ENCODE measurements at regions not wholly inside any gene's neighbourhood (a gene's known extent, or its start where the extent isn't known, plus 50 kb on each side); places are given as distances from the start of the nearest gene placed in this dataset.
"Not testable (repeated sequence)": the region's sequence is repeated elsewhere in the genome, so short reads cannot be mapped to it uniquely, and the experiment has no call there.

GRCh38 chr5:126004636-126005035 lies 418.6 kb upstream of the GRAMD2B start:
- H3K4me3 ChIP-seq: no peak overlapping the region
- intact Hi-C loops (cut with DNase I; ENCODE audit: low total_unique reads): no loop called here

GRCh38 chr5:126007841-126008240 lies 415.4 kb upstream of the GRAMD2B start:
- no peak for DNase-seq
- H3K4me3 ChIP-seq: no peak overlapping the region
- no peaks in the 10 kb centered on the region for H3K36me3 ChIP-seq
- intact Hi-C loops (cut with DNase I; ENCODE audit: low total_unique reads): no loop called here
- no peak for TF ChIP-seq CTCF (IDR thresholded peaks at IDR 0.05)
- no peak for TF ChIP-seq POLR2A (IDR thresholded peaks at IDR 0.05)
- no peak overlapping the region for H3K27ac ChIP-seq
- H3K9me3 ChIP-seq: no peaks in the 10 kb centered on the region
- H3K27me3 ChIP-seq: no peaks in the 10 kb centered on the region
- peaks cover 0 to 13% of the 10 kb centered on the region in 2 donors for H3K4me1 ChIP-seq

More at GRCh38 chr5:126004636-126005035, 418.6 kb upstream of the GRAMD2B start:
- TF ChIP-seq CTCF (IDR thresholded peaks at IDR 0.05) (no peak), POLR2A (IDR thresholded peaks at IDR 0.05) (no peak)
- Histone ChIP-seq H3K9me3 (no peaks in the 10 kb centered on the region), H3K27ac (no peak overlapping the region), H3K27me3 (no peaks in the 10 kb centered on the region), H3K36me3 (peaks cover 0 to 2% of the 10 kb centered on the region in 2 donors), H3K4me1 (peaks cover 0 to 16% of the 10 kb centered on the region in 2 donors)
- no peak for DNase-seq

- no peak overlapping the region for H3K4me3 ChIP-seq
- H3K4me1 ChIP-seq: no peaks in the 10 kb centered on the region
- no peaks in the 10 kb centered on the region for H3K36me3 ChIP-seq
- H3K27ac ChIP-seq: no peak overlapping the region
- no peaks in the 10 kb centered on the region for H3K9me3 ChIP-seq
- no peak for TF ChIP-seq POLR2A (IDR thresholded peaks at IDR 0.05)
- no peak for TF ChIP-seq CTCF (IDR thresholded peaks at IDR 0.05)
- H3K27me3 ChIP-seq: no peaks in the 10 kb centered on the region
- intact Hi-C loops (cut with DNase I; ENCODE audit: low total_unique reads): no loop called here
- no peak for DNase-seq
Observed at GRCh38 chr5:126009566-126009965, 413.6 kb upstream of the GRAMD2B start.

- H3K27me3 ChIP-seq; DNase-seq; H3K4me1 ChIP-seq; H3K36me3 ChIP-seq; intact Hi-C loops (cut with DNase I; ENCODE audit: low total_unique reads); H3K9me3 ChIP-seq; H3K4me3 ChIP-seq; H3K27ac ChIP-seq: not testable (repeated sequence)
Observed at GRCh38 chr5:126011526-126011925, 411.7 kb upstream of the GRAMD2B start.

GRCh38 chr5:126014676-126015075 lies 408.5 kb upstream of the GRAMD2B start:
- Histone ChIP-seq H3K9me3 (no peaks in the 10 kb centered on the region), H3K4me1 (peaks cover 0 to 5% of the 10 kb centered on the region in 2 donors), H3K27me3 (no peaks in the 10 kb centered on the region), H3K27ac (peak overlapping the region in 1 of 2 donors; percentile 50), H3K36me3 (no peaks in the 10 kb centered on the region), H3K4me3 (no peak overlapping the region)
- DNase-seq: no peak
- intact Hi-C loops (cut with DNase I; ENCODE audit: low total_unique reads): no loop called here
- TF ChIP-seq POLR2A (IDR thresholded peaks at IDR 0.05): no peak
- TF ChIP-seq CTCF (IDR thresholded peaks at IDR 0.05): no peak
